22Rv1 (cell line): ENCODE measurements at regions not wholly inside any gene's neighbourhood (a gene's known extent, or its start where the extent isn't known, plus 50 kb on each side); places are given as distances from the start of the nearest gene placed in this dataset.

ENCODE experiments used
- ZFX ChIP-seq: fragments of 450-650 bp; IDR thresholded peaks from 2 replicates; pipeline ENCODE4 v1.6.1; 2017; ENCODE audit warnings: antibody characterized with exemption, borderline replicate concordance
- TF ChIP-seq, protein P1 (sequence below): fragments of 450-650 bp; IDR thresholded peaks from 2 replicates; pipeline ENCODE4 v1.5.1; 2017; ENCODE audit warnings: mild to moderate bottlenecking

DNA sequence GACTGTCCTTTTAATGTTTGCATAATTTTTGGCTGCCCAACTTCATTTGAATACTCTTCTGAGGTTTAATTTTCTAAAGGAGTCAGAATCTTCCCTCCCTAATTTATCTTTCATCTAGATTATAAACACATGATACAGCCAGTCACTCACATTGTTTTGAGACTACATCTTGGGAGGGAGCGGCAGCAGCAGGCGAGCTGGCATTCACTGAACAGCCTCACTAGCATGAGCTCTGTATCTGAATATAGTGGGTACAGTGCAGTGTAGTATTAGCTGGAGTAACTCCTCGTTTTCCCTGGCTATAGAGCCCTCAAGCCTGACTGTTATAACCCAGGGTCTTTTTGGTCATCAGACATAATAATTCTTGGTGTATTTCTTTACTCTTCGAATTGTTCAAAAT is 969.2 kb upstream of the COX7C start:
- TF ChIP-seq, protein P1, sequence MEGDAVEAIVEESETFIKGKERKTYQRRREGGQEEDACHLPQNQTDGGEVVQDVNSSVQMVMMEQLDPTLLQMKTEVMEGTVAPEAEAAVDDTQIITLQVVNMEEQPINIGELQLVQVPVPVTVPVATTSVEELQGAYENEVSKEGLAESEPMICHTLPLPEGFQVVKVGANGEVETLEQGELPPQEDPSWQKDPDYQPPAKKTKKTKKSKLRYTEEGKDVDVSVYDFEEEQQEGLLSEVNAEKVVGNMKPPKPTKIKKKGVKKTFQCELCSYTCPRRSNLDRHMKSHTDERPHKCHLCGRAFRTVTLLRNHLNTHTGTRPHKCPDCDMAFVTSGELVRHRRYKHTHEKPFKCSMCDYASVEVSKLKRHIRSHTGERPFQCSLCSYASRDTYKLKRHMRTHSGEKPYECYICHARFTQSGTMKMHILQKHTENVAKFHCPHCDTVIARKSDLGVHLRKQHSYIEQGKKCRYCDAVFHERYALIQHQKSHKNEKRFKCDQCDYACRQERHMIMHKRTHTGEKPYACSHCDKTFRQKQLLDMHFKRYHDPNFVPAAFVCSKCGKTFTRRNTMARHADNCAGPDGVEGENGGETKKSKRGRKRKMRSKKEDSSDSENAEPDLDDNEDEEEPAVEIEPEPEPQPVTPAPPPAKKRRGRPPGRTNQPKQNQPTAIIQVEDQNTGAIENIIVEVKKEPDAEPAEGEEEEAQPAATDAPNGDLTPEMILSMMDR = no peak
- no peak for TF ChIP-seq ZFX
